ENCODE measurements at regions not wholly inside any gene's neighbourhood (a gene's known extent, or its start where the extent isn't known, plus 50 kb on each side); places are given as distances from the start of the nearest gene placed in this dataset.

DNA sequence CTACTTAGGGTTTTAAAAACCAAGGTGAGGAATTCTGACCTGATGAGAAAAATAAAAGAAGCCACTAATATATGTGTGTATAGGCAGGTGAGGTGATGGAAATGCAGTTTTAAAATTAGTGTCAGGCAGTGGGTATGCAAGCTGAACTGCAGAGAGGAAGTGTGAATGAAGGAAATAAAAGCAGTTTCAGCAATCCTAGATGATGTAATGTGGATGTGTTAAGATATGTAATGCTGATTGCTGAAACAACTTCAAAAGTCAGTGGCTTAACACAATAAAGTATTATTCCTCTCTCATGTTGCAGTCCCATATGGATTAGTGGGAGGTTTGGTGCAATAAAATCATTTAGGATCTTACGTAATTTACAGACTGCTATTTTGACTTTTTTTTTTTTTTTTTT is 119.9 kb upstream of the ASCC3 start:
- H3K4me3 ChIP-seq (replicated peaks in 1 of 2; ENCODE audit: low read depth in 2 of 2, low read length in 2 of 2) = no peak overlapping the region
- DNase-seq (ENCODE audit: low read depth in 2 of 2) = no peak
- no peak for TF ChIP-seq CTCF (IDR thresholded peaks at IDR 0.05; ENCODE audit: low read depth, low read length)

- no peak for TF ChIP-seq CTCF (IDR thresholded peaks at IDR 0.05; ENCODE audit: low read depth, low read length)
- no peak overlapping the region for H3K4me3 ChIP-seq (replicated peaks in 1 of 2; ENCODE audit: low read depth in 2 of 2, low read length in 2 of 2)
- no peak for DNase-seq (ENCODE audit: low read depth in 2 of 2)
Observed at GRCh38 chr6:101001607-101002006, 120.5 kb upstream of the ASCC3 start.

DNA sequence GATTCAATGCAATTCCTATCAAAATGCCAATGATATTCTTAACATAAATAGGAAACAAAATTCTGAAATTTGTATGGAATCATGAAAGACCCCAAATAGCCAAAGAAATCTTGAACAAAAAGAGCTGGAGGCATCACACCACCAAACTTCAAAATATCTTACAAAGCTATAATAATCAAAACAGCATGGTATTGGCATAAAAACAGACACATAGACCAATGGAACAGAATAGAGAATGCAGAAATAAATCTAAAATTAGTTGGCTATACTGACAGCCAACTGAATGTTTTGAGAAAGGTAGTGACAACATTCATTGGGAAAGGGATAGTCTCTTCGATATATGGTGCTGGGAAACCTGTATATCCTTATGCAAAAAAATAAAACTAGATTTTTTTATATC is 121.9 kb upstream of the ASCC3 start:
- DNase-seq (ENCODE audit: low read depth in 2 of 2) = no peak
- H3K4me3 ChIP-seq (replicated peaks in 1 of 2; ENCODE audit: low read depth in 2 of 2, low read length in 2 of 2) = no peak overlapping the region
- TF ChIP-seq CTCF (IDR thresholded peaks at IDR 0.05; ENCODE audit: low read depth, low read length) = no peak

DNA sequence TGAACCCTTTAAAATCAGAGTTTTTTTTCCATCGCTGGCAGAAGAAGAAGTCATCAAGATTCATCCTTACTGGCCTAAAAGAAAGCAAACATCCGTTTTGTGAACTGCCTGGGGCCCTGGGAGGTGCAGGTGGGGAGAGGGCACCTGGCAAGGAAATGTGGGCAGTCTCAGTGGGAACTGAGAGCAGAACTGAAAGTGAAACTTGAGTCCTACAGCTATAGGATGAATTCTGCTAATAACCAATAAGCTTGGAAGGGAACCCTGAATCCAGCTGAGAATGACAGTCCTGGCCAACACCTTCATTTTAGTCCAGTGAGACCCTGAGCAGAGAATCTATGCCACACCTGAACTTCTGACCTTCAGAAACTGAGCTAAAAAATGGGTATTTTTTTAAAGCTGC is 130.1 kb upstream of the ASCC3 start:
- H3K4me3 ChIP-seq (replicated peaks in 1 of 2; ENCODE audit: low read depth in 2 of 2, low read length in 2 of 2) = no peak overlapping the region
- DNase-seq (ENCODE audit: low read depth in 2 of 2) = no peak
- TF ChIP-seq CTCF (IDR thresholded peaks at IDR 0.05; ENCODE audit: low read depth, low read length) = no peak

GRCh38 chr6:101013612-101014195 is 132.6 kb upstream of the ASCC3 start:
- no peak overlapping the region for H3K4me3 ChIP-seq (replicated peaks in 1 of 2; ENCODE audit: low read depth in 2 of 2, low read length in 2 of 2)
- no peak for TF ChIP-seq CTCF (IDR thresholded peaks at IDR 0.05; ENCODE audit: low read depth, low read length)
- no peak for DNase-seq (ENCODE audit: low read depth in 2 of 2)

GRCh38 chr6:101015541-101015940 is 134.4 kb upstream of the ASCC3 start:
- H3K4me3 ChIP-seq (replicated peaks in 1 of 2; ENCODE audit: low read depth in 2 of 2, low read length in 2 of 2) = no peak overlapping the region
- DNase-seq (ENCODE audit: low read depth in 2 of 2) = no peak
- TF ChIP-seq CTCF (IDR thresholded peaks at IDR 0.05; ENCODE audit: low read depth, low read length) = no peak

GRCh38 chr6:101016163-101016562 is 135.0 kb upstream of the ASCC3 start:
- DNase-seq (ENCODE audit: low read depth in 2 of 2) = no peak
- no peak for TF ChIP-seq CTCF (IDR thresholded peaks at IDR 0.05; ENCODE audit: low read depth, low read length)
- H3K4me3 ChIP-seq (replicated peaks in 1 of 2; ENCODE audit: low read depth in 2 of 2, low read length in 2 of 2) = no peak overlapping the region
